DMS 273 treated with DMSO at 0.1 percent for 48 hours (cell line): ENCODE measurements at regions not wholly inside any gene's neighbourhood (a gene's known extent, or its start where the extent isn't known, plus 50 kb on each side); places are given as distances from the start of the nearest gene placed in this dataset.
"Not testable (repeated sequence)": the region's sequence is repeated elsewhere in the genome, so short reads cannot be mapped to it uniquely, and the experiment has no call there.

Experiments
- DNase-seq: peaks from one replicate; lab custom pipeline; 2025; lab: John Stamatoyannopoulos, UW

DNA sequence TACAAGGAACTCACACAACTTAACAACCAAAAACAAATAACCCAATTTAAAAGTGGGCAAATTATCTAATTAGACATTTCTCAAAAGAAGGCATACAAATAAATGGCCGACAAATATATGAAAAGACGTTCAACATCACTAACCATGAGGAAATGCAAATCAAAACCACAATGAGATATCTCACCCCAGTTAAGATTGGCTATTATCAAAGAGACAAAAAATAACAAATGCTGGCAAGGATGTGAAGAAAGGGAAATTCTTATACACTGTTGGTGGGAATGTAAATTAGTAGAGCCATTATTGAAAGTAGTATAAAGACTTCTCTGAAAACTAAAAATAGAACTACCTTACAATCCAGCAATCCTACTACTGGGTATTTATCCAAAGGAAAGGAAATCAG, 96.7 kb upstream of the SIRPG start:
- DNase-seq = no peak

DNA sequence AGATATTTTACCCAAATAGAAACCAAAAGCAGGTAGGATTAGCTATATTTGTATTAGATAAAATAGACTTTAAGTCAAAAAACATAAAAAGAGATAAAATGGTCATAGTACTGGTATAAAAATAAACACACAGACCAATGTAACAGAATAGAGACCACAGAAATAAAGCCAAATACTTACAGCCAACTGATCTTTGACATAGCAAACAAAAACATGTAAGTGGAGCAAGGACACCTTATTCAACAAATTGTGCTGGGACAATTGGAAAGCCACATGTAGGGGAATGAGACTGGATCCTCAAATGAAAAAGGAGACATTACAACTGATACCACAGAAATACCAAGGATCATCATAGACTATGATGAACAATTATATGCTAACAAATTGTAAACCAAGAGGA, 94.5 kb upstream of the SIRPG start:
- DNase-seq = no peak

DNA sequence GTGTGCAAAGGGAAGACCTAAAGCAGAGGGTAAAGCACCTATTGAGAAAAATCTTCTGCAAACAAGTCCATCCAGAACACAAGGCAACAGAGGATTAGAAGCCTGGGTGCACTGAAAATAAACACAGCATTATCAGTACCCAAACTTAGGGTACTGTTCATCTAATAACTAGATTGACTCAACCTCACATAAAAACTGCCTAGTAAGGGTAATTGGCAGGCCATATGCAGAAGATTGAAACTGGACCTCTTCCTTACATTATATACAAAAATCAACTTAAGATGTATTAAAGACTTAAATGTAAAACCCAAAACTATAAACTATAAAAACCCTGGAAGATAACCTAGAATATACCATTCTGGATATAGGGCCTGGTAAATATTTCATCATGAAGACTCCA, 91.2 kb upstream of the SIRPG start:
- no peak for DNase-seq

DNA sequence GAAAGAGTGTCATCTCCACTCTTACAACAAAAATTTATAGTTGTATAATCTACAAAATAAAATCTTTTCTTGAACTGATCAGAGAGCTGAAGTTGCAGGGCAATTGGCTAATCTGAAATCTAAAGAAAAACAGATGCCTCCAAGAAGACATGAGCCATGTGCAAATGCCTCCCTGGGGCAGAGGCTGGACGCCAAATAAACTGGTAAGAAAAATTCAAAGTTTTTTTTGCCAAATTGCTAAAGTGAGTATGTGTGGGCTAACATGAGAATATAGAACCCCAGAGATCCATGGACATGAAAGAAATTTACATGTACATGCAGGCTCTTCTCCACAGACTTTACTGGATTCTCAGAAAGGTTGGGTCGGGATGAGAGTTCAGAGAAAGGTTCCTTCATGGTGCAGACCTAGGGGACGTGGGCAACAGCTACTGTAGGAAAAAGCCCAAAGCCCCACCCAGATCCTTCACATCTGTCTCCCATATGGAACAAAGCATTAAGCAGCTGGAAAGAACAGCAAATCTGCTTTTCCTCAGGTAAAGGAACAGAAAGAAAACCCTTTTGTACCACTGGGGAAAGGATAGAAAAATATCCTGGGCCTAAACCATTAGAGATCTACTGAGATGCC, 90.5 kb upstream of the SIRPG start:
- no peak for DNase-seq

DNA sequence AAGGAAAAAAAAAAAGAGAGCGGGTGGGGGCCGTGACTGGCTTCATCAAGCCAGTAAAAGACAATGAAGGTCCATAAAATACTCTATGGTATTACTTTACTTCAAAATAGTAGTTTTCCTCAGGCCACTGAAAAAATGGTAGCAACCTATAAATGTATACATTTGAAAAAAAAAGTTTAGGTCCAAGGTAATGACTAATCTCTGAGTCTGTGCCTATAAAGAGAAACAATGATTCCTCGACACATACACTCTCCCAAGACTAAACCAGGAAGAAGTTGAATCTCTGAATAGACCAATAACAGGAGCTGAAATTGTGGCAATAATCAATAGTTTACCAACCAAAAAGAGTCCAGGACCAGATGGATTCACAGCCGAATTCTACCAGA, 84.5 kb upstream of the SIRPG start:
- DNase-seq = not testable (repeated sequence)

DNA sequence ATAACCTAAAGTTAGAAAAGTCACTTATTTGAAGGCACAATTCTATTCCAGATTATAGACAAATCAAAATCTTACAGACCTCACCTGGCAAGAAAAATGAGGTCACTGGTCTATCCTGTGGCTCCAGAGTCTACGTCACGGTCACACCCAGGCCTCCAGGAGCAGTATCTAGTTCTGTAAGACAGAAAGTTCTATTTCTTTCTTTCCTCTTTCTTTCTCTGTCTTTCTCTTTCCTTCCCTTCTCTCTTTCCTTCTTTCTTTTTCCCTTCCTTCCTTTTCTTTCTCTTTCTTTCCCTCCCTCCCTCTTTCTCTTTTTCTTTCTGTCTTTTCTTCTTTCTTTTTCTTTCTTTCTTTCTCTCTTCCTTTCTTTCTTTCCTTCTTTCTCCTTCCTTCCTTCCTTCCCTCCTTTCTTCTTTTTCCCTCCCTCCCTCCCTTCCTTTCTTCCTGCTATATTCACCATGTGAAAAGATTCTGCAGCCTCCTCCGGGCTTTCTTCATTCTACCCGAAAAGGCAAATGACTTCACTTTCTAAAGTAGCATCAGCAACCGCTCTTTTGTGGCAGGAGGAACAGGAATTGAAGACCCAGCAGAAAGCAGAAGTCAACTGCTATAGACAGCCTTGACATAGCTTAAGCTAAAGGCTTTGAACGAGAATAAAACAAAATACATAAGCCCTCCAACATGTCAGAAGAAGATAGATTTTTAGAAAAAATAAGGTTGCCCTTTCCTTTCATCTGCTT, 83.9 kb upstream of the SIRPG start:
- DNase-seq = no peak

DNA sequence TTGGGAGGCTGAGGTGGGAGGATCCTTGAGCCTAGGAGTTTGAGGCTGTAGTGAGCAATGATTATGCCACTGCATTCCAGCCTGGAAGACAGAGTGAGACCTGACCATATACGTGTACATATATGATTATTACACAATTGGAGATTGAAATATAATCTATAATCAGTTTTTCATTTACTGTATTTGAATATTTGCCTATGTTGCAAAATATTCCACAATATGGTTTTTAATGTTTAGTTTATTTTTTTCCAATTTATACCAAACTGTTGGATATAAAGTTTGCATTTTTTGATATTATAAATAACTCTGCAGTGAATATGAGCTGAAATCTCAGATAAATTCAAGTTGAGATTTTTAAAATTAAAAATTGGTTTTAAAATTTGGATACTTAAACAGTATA, 79.6 kb upstream of the SIRPG start:
- DNase-seq = no peak

DNA sequence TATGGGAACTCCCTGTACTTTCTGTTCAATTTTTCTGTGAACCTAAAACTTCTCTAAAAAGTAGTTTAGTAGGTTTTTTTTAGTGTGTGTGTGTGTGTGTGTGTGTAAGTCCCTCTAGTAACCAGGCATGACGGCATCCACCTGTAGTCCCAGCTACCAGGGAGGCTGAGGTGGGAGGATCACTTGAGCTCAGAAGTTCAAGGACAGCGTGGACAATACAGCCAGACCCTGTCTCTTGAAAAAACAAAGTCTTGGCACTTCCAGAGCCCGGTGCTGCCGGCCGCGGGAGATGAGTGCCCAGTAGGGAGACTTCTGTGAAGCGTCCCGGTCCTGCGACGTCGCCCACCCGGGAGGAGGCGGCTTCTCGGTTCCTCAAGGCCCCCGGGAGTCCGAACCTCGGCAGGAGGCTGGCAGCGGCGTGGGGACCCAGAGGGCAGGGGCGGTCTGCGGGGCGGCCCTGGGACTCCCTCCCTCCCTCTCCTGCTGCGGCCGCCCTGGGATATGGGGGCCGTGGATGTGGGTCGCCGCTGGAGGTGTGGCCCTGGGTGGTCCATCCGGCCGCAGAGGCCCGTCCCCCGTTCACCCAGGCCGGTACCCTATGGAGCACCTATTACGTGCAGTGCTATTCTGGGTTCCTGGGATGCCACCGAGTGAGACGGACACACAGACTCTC, 78.0 kb upstream of the SIRPG start:
- DNase-seq = no peak

DNA sequence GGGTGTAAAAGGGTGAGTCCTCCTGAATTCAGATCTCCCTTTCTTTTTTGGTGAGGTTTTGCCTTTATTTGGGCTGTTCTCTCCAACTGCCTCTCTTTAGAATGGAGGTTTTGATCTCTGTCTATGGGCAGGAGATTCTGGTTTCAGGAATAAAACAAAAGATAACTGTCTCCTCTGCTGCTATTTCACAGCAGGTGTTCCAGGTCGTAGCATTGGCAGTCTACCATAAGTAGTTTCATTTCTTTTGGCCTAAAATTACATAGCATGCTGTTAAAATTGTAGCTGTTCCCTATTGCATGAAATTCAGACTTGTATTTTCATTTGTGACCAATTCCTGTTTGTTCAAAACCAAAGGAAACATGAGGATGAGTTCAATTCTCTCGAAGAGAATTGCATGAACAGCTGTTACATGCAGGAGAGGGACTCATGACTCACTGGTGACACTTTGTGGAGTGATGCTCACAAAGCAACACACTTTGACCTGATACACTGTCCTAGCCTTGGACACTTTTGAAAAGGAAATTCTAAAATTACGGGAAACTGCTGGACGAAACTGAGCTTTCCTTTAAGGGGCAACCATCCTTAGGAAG, 76.8 kb upstream of the SIRPG start:
- no peak for DNase-seq

DNA sequence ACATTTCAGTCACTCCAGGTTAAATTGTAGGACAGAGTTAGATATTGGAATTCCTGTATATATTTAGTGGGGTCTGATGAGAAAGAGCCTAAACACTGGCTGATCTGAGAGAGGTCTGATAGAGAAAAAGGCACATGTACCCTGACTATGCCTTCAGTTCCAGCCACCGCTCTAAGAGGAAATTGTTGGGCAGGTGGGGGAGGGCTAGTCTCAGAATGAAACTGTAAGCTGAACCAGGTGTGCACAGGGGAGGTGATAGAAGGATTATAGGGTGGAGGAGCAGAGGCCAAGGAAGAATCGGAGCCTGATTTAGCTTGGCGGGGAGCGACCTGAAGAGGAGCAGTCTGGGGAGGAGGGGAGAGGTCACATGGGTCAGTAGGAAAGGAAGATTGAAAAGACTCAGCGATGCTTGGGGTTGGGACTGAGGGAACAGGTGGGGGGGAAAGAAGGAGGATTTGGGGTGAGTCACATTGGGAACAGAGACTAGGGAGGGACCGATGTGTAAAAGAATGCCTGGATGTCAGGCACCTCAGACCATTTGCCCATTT, 74.3 kb upstream of the SIRPG start:
- not testable (repeated sequence) for DNase-seq

DNA sequence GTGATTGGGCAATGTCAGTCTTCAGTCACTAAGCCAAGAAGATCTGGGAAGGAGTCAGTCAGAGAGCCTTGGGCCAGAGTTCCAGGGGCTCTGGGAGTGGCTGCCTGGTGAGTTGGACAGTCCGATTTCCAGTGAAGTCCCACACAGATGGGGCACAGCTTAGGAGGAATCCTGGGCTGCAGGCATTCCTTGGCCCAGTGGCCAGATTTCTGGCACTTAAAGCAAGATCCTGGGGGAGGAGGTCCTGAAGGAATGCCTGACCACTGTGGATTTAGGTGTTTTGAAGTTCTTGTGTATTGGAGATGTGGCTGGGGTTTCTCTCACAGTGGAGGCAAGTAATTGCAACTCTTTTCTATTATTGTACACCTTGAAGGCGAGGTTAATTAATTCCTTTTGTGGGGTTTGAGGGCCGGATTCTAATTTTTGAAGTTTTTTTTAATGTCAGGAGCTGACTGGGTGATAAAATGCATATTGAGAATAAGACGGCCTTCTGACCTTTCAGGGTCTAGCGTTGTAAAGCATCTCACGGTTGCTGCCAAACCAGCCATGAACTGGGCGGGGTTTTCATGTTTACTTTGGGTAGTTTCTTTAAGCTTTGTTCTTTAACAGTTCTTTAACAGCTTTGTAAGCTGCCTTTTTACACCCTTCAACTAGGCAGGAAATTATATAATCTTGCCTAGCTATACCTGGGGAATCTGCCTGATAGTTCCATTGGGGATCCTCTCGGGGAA, 73.6 kb upstream of the SIRPG start:
- DNase-seq = not testable (repeated sequence)

DNA sequence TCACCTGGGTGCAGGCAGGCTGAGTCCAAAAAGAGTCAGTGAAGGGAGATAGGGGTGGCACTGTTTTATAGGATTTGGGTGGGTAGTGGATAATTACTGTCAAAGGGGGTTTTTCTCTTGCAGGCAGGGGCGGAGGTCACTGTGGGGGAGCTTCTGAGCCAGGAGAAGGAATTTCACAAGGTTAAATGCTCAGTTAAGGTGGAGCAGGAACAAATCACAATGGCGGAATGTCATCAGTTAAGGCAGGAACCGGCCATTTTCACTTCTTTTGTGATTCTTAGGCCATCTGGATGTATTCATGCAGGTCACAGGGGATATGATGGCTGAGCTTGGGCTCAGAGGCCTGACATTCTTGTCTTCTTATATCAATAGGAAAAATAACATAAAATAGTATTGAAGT, 69.7 kb upstream of the SIRPG start:
- not testable (repeated sequence) for DNase-seq

DNA sequence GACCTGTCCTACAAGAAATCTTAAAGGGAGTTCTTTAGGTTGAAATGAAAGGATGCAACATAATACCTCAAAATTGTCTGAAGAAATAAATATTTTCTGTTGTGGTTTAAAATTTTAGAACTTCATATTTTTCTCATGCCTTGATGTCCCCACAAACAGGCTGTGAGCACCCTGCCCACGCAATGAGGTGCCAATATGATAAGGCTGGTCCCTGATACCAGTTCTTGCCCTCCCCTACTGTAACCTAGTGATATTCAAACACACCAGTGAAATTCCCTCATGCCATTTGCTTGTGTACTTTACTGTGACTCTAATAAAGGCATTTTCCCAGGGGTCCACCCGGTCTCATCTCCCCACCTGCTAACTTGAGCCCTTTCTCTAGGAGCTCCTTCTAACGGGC, 67.3 kb upstream of the SIRPG start:
- no peak for DNase-seq

DNA sequence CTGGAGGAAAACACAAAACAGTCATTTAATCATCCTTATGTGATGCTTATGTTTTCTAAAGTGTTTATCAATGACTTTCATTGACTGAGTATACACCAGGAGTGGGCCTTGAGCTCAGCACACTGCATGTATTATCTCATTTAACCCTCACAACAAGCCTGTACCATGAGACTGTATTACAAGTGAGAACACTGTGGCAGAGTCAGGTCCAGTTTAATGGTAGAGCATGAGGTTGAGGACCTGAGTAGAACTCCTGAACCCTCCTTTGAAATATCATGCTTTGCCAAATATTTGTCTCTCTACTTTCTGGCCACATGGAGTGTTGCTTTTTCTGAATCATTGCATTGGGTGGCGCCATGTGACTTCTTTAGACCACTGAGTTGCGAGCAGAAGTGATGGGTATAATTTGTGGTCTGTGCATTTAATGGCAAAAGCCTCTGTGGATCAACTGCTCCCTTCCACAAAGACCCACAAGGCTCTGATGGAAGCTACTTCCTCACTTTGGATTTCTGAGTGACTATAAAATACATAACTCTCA, 65.0 kb upstream of the SIRPG start:
- no peak for DNase-seq

DNA sequence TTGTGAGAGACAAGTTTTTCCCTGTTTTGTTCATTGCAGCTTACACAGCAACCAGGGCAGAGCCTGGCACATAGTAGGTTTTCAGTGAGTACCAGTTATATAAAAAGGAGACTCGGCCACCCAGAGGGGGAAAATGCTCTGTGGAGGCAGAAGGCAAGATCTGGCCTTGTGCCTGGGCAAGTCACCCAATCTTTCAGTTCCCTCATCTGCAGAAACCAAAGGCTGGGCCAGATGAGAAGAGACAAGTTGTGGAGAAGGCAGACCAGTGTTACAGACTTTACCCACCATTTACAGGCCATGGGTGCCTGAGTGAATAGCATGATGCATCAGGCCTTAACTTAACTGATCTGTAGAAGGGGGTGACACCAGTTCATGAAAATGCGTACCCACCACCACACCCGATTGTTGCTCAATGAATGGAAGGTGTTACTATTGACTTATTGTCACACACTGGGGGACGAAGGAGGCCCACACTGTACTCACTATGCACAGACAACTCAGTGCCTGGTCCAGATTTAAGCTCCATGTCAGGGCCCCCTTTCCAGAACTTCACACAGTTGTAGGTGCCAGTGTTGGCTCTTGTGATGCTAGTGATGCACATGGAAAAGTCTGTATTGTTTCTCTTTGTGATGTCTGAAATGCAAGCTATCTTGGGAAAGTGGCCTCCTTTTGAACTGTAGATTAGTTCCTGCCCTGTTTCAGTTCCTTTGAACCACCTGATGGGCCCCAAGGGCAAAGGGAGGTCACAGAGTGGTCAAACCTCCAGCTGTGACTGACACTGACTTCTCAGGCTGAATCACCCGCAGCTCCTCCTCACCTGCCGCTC, 64.3 kb upstream of the SIRPG start:
- no peak for DNase-seq

DNA sequence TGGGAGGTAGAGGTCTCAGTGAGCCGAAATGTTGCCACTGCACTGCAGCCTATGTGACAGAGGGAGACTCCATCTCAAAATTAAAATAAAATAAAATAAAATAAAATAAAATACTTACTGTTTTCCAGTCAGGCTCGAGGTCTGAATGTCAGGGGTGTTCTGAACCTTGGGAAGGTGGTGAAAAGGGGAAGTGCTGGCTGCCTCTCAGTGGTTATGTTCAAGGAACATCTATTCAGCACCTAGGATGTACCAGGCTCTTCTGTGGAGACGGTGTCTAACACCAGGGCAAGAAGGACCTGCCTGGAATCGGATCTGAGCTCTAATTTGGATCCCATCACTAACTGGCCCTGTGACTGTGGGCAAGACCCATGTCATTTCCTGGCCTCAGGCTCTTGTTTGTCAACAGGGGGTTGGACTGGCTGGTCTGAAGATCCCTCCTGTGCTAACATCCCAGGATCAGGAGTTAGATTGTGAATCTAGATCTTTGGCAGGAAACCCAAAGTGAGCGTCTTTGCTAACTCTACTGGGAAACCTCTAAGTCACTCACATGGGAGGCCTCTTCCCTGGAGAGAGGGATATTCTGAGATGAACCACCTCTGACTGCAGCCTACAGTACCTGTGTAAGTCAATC, 63.4 kb upstream of the SIRPG start:
- DNase-seq = no peak

DNA sequence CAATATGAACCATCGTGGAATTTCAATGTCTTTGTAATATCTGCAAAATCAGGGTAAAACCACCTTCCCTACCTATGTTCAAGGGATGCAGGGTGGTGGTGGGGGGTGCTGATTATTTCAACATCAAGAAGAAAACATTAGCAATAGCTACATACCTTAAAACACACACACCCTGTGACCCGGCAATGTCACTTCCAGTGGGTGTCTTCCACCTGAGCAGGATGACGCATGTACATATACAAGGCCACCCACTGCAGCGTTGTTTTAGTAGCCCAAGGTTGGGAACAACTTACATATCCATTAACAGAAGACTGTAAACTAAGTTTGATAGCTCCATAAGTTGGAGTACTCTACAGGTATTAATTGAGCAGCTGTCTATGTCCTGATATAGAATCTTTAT, 62.6 kb upstream of the SIRPG start:
- DNase-seq = no peak

DNA sequence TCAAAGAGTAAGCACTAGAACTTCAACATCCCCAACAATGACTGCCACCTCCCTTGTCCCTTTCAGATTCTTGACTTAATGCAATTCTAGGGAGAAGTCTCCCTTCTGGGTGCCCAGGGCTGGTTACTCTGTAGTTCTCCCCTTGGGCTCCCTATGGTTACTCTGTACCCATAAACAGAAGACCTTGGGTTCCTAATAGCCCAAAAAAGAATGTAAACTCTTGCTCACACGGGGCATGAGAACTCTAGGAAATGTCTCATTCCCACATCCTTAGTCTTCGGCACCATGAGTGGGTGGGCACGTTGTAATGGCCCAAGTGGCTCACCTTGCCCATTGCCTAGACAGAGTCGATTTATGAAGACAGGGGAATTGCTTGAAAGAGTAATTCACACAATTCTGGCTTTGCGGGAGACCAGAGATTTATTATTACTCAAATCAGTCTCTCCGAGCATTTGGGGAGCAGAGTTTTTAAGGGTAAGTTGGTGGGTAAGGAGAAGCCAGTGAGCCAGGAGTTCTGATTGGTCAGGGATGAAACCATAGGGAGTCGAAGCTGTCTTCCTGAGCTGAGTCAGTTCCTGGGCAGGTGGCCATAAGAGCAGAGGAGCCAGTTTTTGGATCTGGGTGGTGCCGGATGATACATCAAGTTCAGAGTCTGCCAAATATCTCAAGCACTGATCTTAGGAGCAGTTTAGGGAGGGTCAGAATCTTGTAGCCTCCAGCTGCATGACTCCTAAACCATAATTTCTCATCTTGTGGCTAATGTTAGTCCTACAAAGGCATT, 61.2 kb upstream of the SIRPG start:
- no peak for DNase-seq
